ENCODE measurements at regions not wholly inside any gene's neighbourhood (a gene's known extent, or its start where the extent isn't known, plus 50 kb on each side); places are given as distances from the start of the nearest gene placed in this dataset.

DNA sequence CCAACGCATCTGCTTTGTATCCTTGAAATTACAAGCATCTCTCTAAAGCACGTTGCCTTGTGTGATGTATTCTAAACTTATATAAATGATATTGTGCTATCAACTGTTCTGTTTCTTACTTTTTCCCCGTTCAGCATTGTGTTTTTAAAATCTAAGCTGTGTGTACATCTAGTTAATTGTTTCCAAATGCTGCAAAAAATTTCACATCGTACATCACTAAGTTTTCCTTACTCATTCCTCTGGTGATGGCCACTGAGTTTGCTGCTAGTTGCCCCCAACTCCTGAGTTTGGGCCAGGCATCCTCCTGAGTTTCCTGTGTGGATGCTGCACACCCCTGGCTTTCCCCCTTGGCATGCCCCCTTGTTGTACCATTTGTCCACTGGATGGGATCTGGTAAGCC lies 139.7 kb downstream of the MYCN start:
- TF ChIP-seq YY1 (IDR thresholded peaks at IDR 0.05; ENCODE audit: insufficient read depth, insufficient read length) = no peak
- TF ChIP-seq SUZ12 (IDR thresholded peaks at IDR 0.05; ENCODE audit: extremely low read depth, insufficient read depth, insufficient read length) = no peak
